Heart left ventricle (tissue), 13 donors: ENCODE measurements at regions not wholly inside any gene's neighbourhood (a gene's known extent, or its start where the extent isn't known, plus 50 kb on each side); places are given as distances from the start of the nearest gene placed in this dataset.

Experiments
- CTCF ChIP-seq, 12 donors: fragments of 200-600 bp; sonication (generic) in 4 of 12; IDR thresholded peaks; one replicate each; pipeline versions ENCODE4 v1.5.0 to v1.8.0; 2018 to 2022; ENCODE audit warnings: antibody characterized with exemption in 12 of 12, mild to moderate bottlenecking in 5 of 12
- POLR2A ChIP-seq, 2 donors: fragments of 450-650 bp; IDR thresholded peaks; one replicate each; pipeline ENCODE4 v1.6.1; 2017; ENCODE audit warnings: antibody characterized with exemption in 2 of 2, mild to moderate bottlenecking in 2 of 2, moderate library complexity in 2 of 2
- donor health status: ischemic (EF 13 %, LVEDD 7.1; RV severe dilation, severe dysfunction).
- donor health status: DM: no; HTN: yes; CAD: no.
- donor health status: DM: no; HTN: no; CAD: no.
- donor health status: ischemic (EF 25% LVEDD 6.9; RV normal size, moderate dysfunction).
- donor health status: ischemic (EF 25% LVEDD 5.7; RV mildly dilated, moderate dysfunction).
- donor health status: ischemic (EF 35%, LVEDD 5.7; RV mildly dilated, moderate dysfunction).
- donor health status: nonischemic (EF 11% LVEDD 7.7; RV severe dilation, severe dysfunction).
- donor health status: DM: yes; HTN: yes; CAD: no.
- donor health status: PGD.
- donor health status: ischemic (EF 29% LVEDD 5.4; RV normal size, mild dysfunction).
- donor health status: nonischemic (EF 23%, LVEDD 6.1; RV moderate dilation, normal function).

GRCh38 chr2:5995832-5996231, 303.6 kb downstream of the SOX11 start:
- TF ChIP-seq CTCF (IDR thresholded peaks at IDR 0.05) (no peak), POLR2A (IDR thresholded peaks at IDR 0.05) (no peak)
